ENCODE measurements at regions not wholly inside any gene's neighbourhood (a gene's known extent, or its start where the extent isn't known, plus 50 kb on each side); places are given as distances from the start of the nearest gene placed in this dataset.
"Not testable (repeated sequence)": the region's sequence is repeated elsewhere in the genome, so short reads cannot be mapped to it uniquely, and the experiment has no call there.

DNA sequence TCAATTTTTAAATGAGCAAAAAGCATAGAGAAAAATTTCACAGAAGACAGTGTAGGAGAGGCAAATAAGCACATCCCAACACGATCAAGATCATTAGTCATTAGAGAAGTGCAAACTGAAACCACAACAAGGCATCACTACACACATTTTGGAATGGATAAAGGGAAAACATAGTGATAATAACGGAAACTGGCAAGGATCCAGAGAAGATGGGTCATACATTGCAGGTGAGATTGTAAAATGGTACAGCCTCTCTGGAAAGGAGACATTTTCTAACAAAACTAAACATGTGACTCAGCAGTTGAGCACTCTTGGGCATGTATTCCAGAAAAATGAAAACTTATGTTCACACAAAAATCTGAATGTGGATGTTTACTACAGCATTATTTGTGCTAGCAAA lies 98.3 kb upstream of the TMEM17 start:
- no peak overlapping the region for H3K27ac Mint-ChIP-seq
- H3K27me3 ChIP-seq (ENCODE audit: control insufficient read depth in 2 of 2, insufficient read depth in 2 of 2, low read length in 2 of 2): no peaks in the 10 kb centered on the region
- H2AFZ ChIP-seq (ENCODE audit: insufficient read depth, low read depth, low read length, poor library complexity, severe bottlenecking): no peak overlapping the region
- no peaks in the 10 kb centered on the region for H3K36me3 ChIP-seq (replicated peaks in 1 of 2; ENCODE audit: control insufficient read depth in 1 of 2, insufficient read depth in 2 of 2, low read length in 2 of 2)
- H3K4me3 ChIP-seq (replicated peaks in 1 of 3; ENCODE audit: low read depth in 2 of 3, low read length in 3 of 3): no peak overlapping the region
- WGBS (ENCODE audit: insufficient coverage): no CpG with 5 or more reads among the region's 2 CpGs
- H3K9ac ChIP-seq (ENCODE audit: insufficient read depth, low read length, poor library complexity, severe bottlenecking): no peak overlapping the region
- intact Hi-C loops (cut with micrococcal nuclease): no loop called here
- H3K27ac ChIP-seq (ENCODE audit: low read depth in 1 of 2, low read length in 2 of 2): no peak overlapping the region
- TF ChIP-seq, protein P1, sequence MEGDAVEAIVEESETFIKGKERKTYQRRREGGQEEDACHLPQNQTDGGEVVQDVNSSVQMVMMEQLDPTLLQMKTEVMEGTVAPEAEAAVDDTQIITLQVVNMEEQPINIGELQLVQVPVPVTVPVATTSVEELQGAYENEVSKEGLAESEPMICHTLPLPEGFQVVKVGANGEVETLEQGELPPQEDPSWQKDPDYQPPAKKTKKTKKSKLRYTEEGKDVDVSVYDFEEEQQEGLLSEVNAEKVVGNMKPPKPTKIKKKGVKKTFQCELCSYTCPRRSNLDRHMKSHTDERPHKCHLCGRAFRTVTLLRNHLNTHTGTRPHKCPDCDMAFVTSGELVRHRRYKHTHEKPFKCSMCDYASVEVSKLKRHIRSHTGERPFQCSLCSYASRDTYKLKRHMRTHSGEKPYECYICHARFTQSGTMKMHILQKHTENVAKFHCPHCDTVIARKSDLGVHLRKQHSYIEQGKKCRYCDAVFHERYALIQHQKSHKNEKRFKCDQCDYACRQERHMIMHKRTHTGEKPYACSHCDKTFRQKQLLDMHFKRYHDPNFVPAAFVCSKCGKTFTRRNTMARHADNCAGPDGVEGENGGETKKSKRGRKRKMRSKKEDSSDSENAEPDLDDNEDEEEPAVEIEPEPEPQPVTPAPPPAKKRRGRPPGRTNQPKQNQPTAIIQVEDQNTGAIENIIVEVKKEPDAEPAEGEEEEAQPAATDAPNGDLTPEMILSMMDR (IDR thresholded peaks at IDR 0.05): no peak
- H3K27me3 Mint-ChIP-seq (ENCODE audit: low read depth in 3 of 3): peaks cover 0 to 2% (median 0%) of the 10 kb centered on the region in 3 donors
- H3K4me1 ChIP-seq (ENCODE audit: control insufficient read depth in 1 of 2, insufficient read depth in 2 of 2, low read length in 2 of 2): no peaks in the 10 kb centered on the region
- H3K36me3 Mint-ChIP-seq: no peaks in the 10 kb centered on the region
- no peaks in the 10 kb centered on the region for H4K20me1 ChIP-seq (ENCODE audit: insufficient read depth, low read length)
- peaks cover 0 to 6% of the 10 kb centered on the region in 2 donors for H3K9me3 ChIP-seq (replicated peaks in 1 of 2; ENCODE audit: control insufficient read depth in 1 of 2, insufficient read depth in 1 of 2, low read length in 2 of 2)
- H3K79me2 ChIP-seq (ENCODE audit: insufficient read depth, low read length): no peaks in the 10 kb centered on the region
- H3K9me3 Mint-ChIP-seq: peaks cover 5 to 23% (median 13%) of the 10 kb centered on the region in 7 donors
- H3K4me1 Mint-ChIP-seq: no peaks in the 10 kb centered on the region
- H3K4me3 Mint-ChIP-seq: no peak overlapping the region
- DNase-seq: no peak
- no peak overlapping the region for H3K4me2 ChIP-seq (replicated peaks; ENCODE audit: extremely low read depth, low read length, poor library complexity, severe bottlenecking)

DNA sequence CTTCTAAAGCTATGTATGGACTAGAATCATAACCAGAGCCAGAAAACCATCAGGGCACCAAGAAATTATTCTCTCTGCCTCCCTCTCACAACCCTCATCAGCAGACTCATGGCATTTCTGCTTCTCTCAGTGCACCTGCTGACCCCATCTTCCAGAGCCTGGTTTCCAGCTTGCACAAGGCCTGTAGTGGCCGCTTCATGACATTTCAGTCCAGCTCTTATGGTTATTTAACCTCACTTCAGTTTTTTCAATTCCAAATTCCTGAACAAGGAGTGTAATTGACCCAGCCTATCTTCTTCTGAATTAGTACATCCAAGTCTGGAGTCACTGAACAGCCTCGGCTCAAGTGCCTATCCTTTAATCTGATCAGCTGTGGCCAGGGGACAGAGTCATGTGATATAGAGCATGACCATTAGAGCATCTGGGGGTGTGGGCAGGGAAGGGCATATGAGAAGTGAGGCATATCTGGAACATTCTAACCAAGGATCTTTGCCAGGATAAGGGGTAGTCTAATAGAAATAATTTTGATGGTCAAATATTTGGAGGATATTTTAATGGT lies 97.2 kb upstream of the TMEM17 start:
- H3K27ac Mint-ChIP-seq: no peak overlapping the region
- no peaks in the 10 kb centered on the region for H4K20me1 ChIP-seq (ENCODE audit: insufficient read depth, low read length)
- intact Hi-C loops (cut with micrococcal nuclease): no loop called here
- H3K79me2 ChIP-seq (ENCODE audit: insufficient read depth, low read length): no peaks in the 10 kb centered on the region
- H3K27me3 ChIP-seq (ENCODE audit: control insufficient read depth in 2 of 2, insufficient read depth in 2 of 2, low read length in 2 of 2): no peaks in the 10 kb centered on the region
- peaks cover 0 to 2% (median 0%) of the 10 kb centered on the region in 3 donors for H3K27me3 Mint-ChIP-seq (ENCODE audit: low read depth in 3 of 3)
- no peaks in the 10 kb centered on the region for H3K4me1 Mint-ChIP-seq
- no peak overlapping the region for H2AFZ ChIP-seq (ENCODE audit: insufficient read depth, low read depth, low read length, poor library complexity, severe bottlenecking)
- H3K27ac ChIP-seq (ENCODE audit: low read depth in 1 of 2, low read length in 2 of 2): no peak overlapping the region
- no peak for DNase-seq
- H3K4me3 Mint-ChIP-seq: no peak overlapping the region
- TF ChIP-seq, protein P1 (IDR thresholded peaks at IDR 0.05): no peak
- H3K4me1 ChIP-seq (ENCODE audit: control insufficient read depth in 1 of 2, insufficient read depth in 2 of 2, low read length in 2 of 2): no peaks in the 10 kb centered on the region
- H3K4me2 ChIP-seq (replicated peaks; ENCODE audit: extremely low read depth, low read length, poor library complexity, severe bottlenecking): no peak overlapping the region
- H3K36me3 ChIP-seq (replicated peaks in 1 of 2; ENCODE audit: control insufficient read depth in 1 of 2, insufficient read depth in 2 of 2, low read length in 2 of 2): no peaks in the 10 kb centered on the region
- 100% methylated on average over 2 of the region's 2 CpGs for WGBS (ENCODE audit: insufficient coverage)
- peaks cover 0 to 6% of the 10 kb centered on the region in 2 donors for H3K9me3 ChIP-seq (replicated peaks in 1 of 2; ENCODE audit: control insufficient read depth in 1 of 2, insufficient read depth in 1 of 2, low read length in 2 of 2)
- H3K36me3 Mint-ChIP-seq: no peaks in the 10 kb centered on the region
- no peak overlapping the region for H3K4me3 ChIP-seq (replicated peaks in 1 of 3; ENCODE audit: low read depth in 2 of 3, low read length in 3 of 3)
- H3K9me3 Mint-ChIP-seq: peaks cover 5 to 23% (median 11%) of the 10 kb centered on the region in 7 donors
- no peak overlapping the region for H3K9ac ChIP-seq (ENCODE audit: insufficient read depth, low read length, poor library complexity, severe bottlenecking)

DNA sequence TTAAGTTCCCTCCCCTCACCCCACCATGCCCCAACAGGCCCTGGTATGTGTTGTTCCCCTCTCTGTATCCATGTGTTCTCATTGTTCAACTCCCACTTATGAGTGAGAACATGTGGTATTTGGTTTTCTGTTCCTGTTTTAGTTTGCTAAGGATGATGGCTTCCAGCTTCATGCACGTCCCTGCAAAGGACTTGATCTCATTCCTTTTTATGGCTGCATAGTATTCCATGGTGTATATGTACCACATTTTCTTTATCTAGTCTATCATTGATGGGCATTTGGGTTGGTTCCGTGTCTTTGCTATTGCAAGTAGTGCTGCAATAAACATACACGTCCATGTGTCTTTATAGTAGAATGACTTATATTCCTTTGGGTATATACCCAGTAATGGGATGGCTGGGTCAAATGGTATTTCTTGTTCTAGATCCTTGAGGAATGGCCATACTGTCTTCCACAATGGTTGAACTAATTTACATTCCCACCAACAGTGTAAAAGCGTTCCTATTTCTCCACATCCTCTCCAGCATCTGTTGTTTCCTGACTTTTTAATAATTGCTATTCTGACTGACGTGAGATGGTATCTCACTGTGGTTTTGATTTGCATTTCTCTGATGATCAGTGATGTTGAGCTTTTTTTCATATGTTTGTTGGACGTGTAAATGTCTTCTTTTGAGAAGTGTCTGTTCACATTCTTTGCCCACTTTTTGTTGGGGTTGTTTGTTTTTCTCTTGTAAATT lies 93.8 kb upstream of the TMEM17 start:
- H3K9me3 Mint-ChIP-seq; H3K4me3 Mint-ChIP-seq; H3K4me1 Mint-ChIP-seq; H3K27ac Mint-ChIP-seq; H3K79me2 ChIP-seq (ENCODE audit: insufficient read depth, low read length); H3K36me3 Mint-ChIP-seq; H3K36me3 ChIP-seq (replicated peaks in 1 of 2; ENCODE audit: control insufficient read depth in 1 of 2, insufficient read depth in 2 of 2, low read length in 2 of 2); H3K4me2 ChIP-seq (replicated peaks; ENCODE audit: extremely low read depth, low read length, poor library complexity, severe bottlenecking); H3K9ac ChIP-seq (ENCODE audit: insufficient read depth, low read length, poor library complexity, severe bottlenecking); H4K20me1 ChIP-seq (ENCODE audit: insufficient read depth, low read length); DNase-seq; H2AFZ ChIP-seq (ENCODE audit: insufficient read depth, low read depth, low read length, poor library complexity, severe bottlenecking); H3K4me3 ChIP-seq (replicated peaks in 1 of 3; ENCODE audit: low read depth in 2 of 3, low read length in 3 of 3); H3K4me1 ChIP-seq (ENCODE audit: control insufficient read depth in 1 of 2, insufficient read depth in 2 of 2, low read length in 2 of 2); intact Hi-C loops (cut with micrococcal nuclease); H3K27me3 Mint-ChIP-seq (ENCODE audit: low read depth in 3 of 3); H3K9me3 ChIP-seq (replicated peaks in 1 of 2; ENCODE audit: control insufficient read depth in 1 of 2, insufficient read depth in 1 of 2, low read length in 2 of 2); H3K27ac ChIP-seq (ENCODE audit: low read depth in 1 of 2, low read length in 2 of 2); H3K27me3 ChIP-seq (ENCODE audit: control insufficient read depth in 2 of 2, insufficient read depth in 2 of 2, low read length in 2 of 2): not testable (repeated sequence)
- 71% methylated on average over 1 of the region's 6 CpGs for WGBS (ENCODE audit: insufficient coverage)

Measured in CD14-positive monocyte (primary cell).